ENCODE measurements at regions not wholly inside any gene's neighbourhood (a gene's known extent, or its start where the extent isn't known, plus 50 kb on each side); places are given as distances from the start of the nearest gene placed in this dataset.

GRCh38 chr4:111187108-111187507 lies 564.2 kb upstream of the PITX2 start:
- DNase-seq, result no peak

DNA sequence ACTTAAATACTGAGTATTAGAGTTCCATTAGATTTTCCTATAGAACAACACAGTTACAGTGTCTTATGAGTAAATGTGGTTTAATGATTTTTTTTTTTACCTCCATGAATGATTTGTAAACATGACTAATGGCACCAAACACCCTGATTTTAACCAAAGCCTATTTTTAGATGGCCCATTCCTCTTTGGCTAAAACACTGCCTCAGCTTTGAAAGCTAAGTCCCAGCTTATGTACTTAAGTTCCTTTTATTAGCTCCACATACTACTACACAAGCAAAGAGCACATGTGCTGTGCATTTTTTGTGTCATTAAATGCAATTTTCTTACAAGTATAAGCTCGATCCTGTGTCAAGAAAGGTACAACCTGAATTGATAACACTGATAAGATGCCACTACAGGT lies 575.6 kb upstream of the PITX2 start:
- DNase-seq, result no peak

- no peak for DNase-seq
Observed at GRCh38 chr4:111204797-111205196, 581.9 kb upstream of the PITX2 start.

GRCh38 chr4:111208970-111209369 lies 586.1 kb upstream of the PITX2 start:
- DNase-seq, result no peak

DNA sequence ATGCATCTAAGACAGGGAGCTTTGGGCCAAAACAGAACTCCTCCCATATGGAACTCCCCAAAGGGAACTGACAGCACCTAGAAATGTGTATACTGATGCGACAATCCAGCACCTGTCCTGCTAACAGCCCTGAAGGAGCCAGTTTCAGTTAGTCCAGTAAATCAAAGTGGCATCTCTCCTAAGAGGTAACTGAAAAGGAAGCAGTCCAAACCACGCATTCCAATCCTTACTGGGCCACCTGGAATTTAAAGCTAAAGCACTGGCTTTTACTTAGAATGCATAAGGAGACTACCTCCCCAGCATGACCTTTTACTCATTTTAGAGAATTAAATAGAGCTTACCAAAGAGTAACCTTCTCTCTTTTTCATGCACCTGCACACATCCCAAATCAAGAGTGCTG lies 586.8 kb upstream of the PITX2 start:
- no peak for DNase-seq

GRCh38 chr4:111210595-111210994 lies 587.7 kb upstream of the PITX2 start:
- DNase-seq, result no peak

DNA sequence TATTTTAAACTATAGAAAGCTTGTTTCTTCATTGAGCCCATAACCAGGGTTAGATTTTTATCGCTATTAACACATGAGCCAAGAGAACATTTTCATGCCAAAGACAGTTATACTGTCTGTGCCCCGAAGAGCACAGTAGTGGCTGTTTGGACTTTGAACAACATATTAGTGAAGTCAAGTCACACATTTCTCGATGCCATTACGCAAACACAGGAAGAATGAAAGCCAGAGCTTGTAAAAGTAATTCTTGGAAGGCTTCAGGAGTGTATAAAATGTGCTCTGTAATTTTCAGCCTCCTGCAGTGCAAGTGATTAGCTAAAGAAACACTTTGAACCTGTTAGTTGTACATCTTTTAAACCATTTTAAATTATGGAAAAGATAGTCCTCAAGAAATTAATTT lies 590.7 kb upstream of the PITX2 start:
- no peak for DNase-seq

- no peak for DNase-seq
Observed at GRCh38 chr4:111214371-111214770, 591.5 kb upstream of the PITX2 start.

GRCh38 chr4:111215755-111216154 lies 592.9 kb upstream of the PITX2 start:
- no peak for DNase-seq

DNA sequence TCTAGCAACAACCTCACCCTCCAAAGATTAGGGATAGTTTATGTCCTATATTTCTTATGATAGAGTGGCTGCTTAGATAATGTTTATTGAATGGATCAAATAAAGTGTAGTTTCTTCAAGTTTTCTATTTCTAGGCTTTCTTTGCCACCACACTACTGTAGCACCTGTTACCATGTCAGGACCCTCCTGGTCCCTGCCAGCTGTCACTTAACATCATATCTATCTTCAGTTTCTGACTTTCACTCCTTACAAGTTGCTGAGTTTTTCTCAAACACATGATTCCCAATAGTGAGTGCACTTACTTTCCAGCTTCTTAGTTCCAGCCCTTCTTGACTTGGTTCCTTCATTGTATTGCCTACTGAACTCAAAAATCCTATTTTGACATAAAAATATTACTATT lies 593.9 kb upstream of the PITX2 start:
- DNase-seq, result no peak

DNA sequence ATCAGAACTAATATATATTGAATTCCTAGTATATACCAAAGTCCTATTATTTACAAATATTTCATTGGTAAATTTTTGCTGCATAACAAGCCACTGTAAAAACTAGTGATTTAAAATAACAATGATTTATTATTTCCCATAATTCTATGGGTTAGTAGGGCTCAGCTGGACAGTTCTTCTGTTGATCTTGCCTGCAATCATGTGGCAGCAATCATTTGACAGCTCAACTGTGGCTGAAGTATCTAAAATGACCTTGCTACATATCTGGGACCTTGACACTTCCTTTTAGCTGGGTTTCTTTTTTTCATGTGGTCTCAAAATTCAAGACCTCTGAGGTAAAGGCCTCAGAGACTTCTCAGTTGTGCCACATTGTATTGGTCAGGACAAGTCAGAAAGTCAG lies 598.5 kb upstream of the PITX2 start:
- no peak for DNase-seq

DNA sequence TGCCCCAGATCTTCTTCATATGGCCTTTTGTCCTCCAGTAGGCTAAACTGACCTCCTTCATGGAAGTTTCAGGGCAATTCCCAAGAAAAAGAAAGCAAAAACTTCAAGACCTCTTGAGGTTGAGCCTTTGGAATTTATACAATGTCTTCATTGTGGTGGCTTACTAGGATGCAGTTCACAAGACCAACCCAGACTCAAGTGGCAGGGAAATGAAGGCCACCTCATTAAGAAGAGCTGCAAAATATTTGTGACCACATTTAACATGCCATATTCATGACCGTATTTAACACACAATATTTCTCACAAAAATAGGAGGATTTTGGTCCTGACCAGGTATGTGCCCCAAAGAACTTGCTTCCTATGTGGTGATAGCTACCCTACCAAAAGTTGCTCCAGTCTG lies 605.5 kb upstream of the PITX2 start:
- no peak for DNase-seq

DNA sequence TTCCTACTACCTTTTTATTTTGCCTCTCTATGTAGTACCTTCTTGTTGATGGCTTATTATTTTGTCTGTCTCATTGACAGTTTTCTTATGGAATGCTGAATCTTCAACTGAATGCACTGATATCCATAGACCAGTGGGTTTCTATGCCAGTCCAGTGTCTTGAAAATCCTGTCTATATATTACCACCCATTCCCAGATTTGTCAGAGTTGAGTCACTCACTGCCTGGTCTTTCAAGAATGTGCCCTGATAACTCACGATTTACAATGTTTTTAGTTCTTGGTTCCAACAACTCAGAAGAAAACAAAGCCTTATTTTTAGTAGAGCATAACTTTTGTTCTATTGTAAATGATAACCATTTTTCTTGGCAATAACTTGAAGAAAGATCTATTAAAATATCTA lies 606.0 kb upstream of the PITX2 start:
- no peak for DNase-seq

- no peak for DNase-seq
Observed at GRCh38 chr4:111230265-111230664, 607.4 kb upstream of the PITX2 start.

DNA sequence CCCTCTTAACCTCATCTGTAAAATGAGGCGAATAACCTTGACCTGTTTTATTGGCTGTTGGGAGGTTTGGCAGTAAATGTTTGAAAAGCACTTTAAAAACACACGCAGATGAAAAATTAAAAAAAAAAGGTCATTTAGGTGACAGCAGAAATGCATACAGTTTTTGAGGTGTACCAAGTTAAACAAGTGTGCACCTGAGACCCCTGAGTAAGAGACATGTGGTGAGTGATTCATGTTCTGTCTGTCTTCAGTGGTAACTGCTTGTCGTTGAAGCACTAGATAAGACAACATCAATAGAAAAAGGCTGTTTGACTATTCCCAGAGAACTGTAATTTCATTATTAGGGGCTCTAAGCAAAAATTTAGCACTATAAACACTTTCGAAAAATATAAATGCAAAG lies 608.4 kb upstream of the PITX2 start:
- no peak for DNase-seq

GRCh38 chr4:111234939-111235338 lies 612.1 kb upstream of the PITX2 start:
- DNase-seq, result no peak

DNA sequence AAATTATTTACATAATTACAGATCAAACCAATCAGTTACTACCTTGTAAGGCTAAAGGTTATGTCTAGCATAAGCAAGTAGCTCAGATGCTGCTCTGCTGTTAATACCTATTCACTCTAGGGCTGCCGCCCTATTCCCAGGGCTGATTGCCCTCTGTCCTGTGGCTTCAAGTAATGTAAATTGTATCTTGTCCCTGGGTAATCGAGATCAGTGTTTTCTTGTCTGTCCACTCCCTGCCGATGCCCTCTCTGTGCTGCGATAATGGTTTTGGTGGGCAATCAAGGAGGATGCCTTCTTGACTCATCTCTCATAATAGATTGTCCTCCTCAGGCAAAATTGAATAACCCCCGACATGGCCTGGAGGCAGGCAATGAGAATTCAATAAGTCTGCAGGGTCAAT lies 641.0 kb upstream of the PITX2 start:
- no peak for DNase-seq

GRCh38 chr4:111266937-111267336 lies 644.1 kb upstream of the PITX2 start:
- DNase-seq, result no peak

DNA sequence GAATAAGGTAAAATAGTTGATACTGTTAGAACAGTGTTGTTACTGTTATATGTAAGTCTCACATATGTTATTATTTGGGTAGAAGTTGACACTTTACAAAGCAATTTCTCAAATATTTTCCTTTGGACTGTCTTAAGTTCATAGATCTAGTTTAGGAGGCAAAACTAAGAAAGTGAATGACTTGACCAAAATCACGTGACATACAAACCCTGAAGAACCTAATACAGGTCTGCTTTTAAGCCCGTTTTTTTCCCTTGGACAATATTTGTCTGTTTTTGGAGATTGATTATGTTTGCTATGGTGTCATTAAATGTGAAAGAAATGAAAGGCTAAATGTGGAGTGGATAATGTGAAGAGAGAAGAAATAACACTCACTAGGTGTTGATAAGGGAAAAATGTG lies 644.9 kb upstream of the PITX2 start:
- DNase-seq, result no peak

- no peak for DNase-seq
Observed at GRCh38 chr4:111268769-111269414, 646.0 kb upstream of the PITX2 start.

DNA sequence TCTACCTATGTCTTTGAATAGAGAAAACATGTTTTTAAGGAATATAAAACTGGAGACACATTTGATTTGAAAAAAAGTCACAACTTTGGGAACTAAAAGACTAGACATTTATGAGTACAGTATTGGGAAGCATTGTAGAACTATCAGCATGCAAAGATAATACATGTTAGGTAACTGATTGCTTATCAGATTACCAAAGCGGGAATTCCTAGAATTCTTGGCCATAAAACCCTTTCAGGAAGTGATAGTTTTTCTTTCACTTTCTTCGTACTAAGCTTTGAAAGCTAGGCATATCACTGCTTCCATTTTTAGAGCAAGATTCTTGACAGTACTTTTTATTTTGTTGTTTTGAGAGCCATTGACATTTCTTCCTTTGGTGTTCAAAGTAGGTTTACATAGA lies 646.6 kb upstream of the PITX2 start:
- DNase-seq, result no peak

DNA sequence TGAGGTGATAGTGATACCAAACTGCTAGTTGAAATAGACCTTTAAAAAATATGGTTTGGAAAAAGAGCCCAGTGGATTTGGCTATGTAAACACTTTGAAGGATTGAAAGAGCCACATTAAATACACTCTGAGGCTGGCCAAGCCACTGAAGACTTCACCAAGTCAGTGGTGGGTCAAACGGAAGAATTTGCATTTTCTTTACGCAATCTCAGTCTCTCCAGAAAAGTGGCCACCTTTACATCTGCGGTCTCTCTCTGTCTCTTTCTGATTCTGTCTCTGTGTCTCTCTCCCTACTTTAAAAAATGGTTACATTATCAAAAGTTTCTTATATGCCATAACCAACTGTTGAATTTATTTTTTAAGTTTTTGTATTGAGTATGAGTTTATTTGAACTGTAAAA lies 651.2 kb upstream of the PITX2 start:
- DNase-seq, result no peak

GRCh38 chr4:111274486-111274885 lies 651.6 kb upstream of the PITX2 start:
- no peak for DNase-seq

GRCh38 chr4:111281219-111281618 lies 658.3 kb upstream of the PITX2 start:
- no peak for DNase-seq

DNA sequence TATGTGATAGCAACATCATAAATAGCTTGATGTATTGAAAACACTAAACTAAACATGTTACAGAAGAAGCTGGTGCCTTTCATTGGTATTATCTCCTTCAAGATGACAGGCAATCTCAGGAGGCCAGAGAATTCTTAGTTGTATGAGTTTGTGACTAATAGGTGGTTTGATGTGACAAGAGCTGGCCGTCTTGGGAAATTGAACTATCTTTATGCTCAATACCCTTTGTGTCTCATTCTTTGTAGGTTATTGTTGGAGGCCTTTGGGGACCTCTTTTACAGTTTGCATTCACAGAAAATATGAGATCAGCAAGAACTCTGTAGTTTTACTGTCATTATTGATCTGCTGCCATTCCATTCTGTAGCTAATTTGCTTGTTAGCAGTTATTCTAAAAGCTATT lies 659.2 kb upstream of the PITX2 start:
- DNase-seq, result no peak
